ENCODE measurements at regions not wholly inside any gene's neighbourhood (a gene's known extent, or its start where the extent isn't known, plus 50 kb on each side); places are given as distances from the start of the nearest gene placed in this dataset.
"Not testable (repeated sequence)": the region's sequence is repeated elsewhere in the genome, so short reads cannot be mapped to it uniquely, and the experiment has no call there.

- DNase-seq (ENCODE audit: low spot score), result no peak
Measured at GRCh38 chr5:89208811-89209210, 325.8 kb upstream of the MEF2C start.

GRCh38 chr5:89208392-89208791 lies 325.4 kb upstream of the MEF2C start:
- DNase-seq (ENCODE audit: low spot score), result no peak

- DNase-seq (ENCODE audit: low spot score), result no peak
Measured at GRCh38 chr5:89204756-89205155, 321.8 kb upstream of the MEF2C start.

- no peak for DNase-seq (ENCODE audit: low spot score)
Measured at GRCh38 chr5:89203611-89204010, 320.6 kb upstream of the MEF2C start.

- DNase-seq (ENCODE audit: low spot score), result no peak
Measured at GRCh38 chr5:89200899-89201298, 317.9 kb upstream of the MEF2C start.

- no peak for DNase-seq (ENCODE audit: low spot score)
Measured at GRCh38 chr5:89199306-89199705, 316.3 kb upstream of the MEF2C start.

GRCh38 chr5:89191374-89191773 lies 308.4 kb upstream of the MEF2C start:
- DNase-seq (ENCODE audit: low spot score), result no peak

- no peak for DNase-seq (ENCODE audit: low spot score)
Measured at GRCh38 chr5:89190515-89191265, 307.7 kb upstream of the MEF2C start.

GRCh38 chr5:89187883-89188465 lies 305.0 kb upstream of the MEF2C start:
- no peak for DNase-seq (ENCODE audit: low spot score)

- DNase-seq (ENCODE audit: low spot score), result no peak
Measured at GRCh38 chr5:89187268-89187667, 304.3 kb upstream of the MEF2C start.

GRCh38 chr5:89181546-89181945 lies 298.6 kb upstream of the MEF2C start:
- DNase-seq (ENCODE audit: low spot score), result no peak

GRCh38 chr5:89179731-89180130 lies 296.7 kb upstream of the MEF2C start:
- no peak for DNase-seq (ENCODE audit: low spot score)

GRCh38 chr5:89178541-89178940 lies 295.6 kb upstream of the MEF2C start:
- no peak for DNase-seq (ENCODE audit: low spot score)

GRCh38 chr5:89173528-89173927 lies 290.5 kb upstream of the MEF2C start:
- no peak for DNase-seq (ENCODE audit: low spot score)

- DNase-seq (ENCODE audit: low spot score), result no peak
Measured at GRCh38 chr5:89168766-89169165, 285.8 kb upstream of the MEF2C start.

GRCh38 chr5:89164703-89165102 lies 281.7 kb upstream of the MEF2C start:
- not testable (repeated sequence) for DNase-seq (ENCODE audit: low spot score)

- DNase-seq (ENCODE audit: low spot score), result no peak
Measured at GRCh38 chr5:89156226-89156625, 273.2 kb upstream of the MEF2C start.

- no peak for DNase-seq (ENCODE audit: low spot score)
Measured at GRCh38 chr5:89147031-89147430, 264.0 kb upstream of the MEF2C start.

- DNase-seq (ENCODE audit: low spot score), result no peak
Measured at GRCh38 chr5:89137148-89137547, 254.2 kb upstream of the MEF2C start.

- no peak for DNase-seq (ENCODE audit: low spot score)
Measured at GRCh38 chr5:89133975-89134374, 251.0 kb upstream of the MEF2C start.

GRCh38 chr5:89133129-89133528 lies 250.1 kb upstream of the MEF2C start:
- DNase-seq (ENCODE audit: low spot score), result no peak

GRCh38 chr5:89130851-89131250 lies 247.9 kb upstream of the MEF2C start:
- DNase-seq (ENCODE audit: low spot score), result no peak

GRCh38 chr5:89129941-89130340 lies 247.0 kb upstream of the MEF2C start:
- no peak for DNase-seq (ENCODE audit: low spot score)

Data from D341Med (cell line).